ENCODE measurements at regions not wholly inside any gene's neighbourhood (a gene's known extent, or its start where the extent isn't known, plus 50 kb on each side); places are given as distances from the start of the nearest gene placed in this dataset.

GRCh38 chr6:138654715-138655634 lies 118.6 kb upstream of the CCDC28A start:
- ChIA-PET SMC1A (ENCODE audit: uncharacterized antibody, unreplicated experiment) (interaction anchor here (0.6 to 4.7 kb wide), 16 partner anchors 10 to 654 kb away, joined by 3 to 46 read pairs (median 4); no protein-coding TSS in a partner anchor), POLR2A (interaction anchor here (0.7 to 4.4 kb wide), 7 partner anchors 9 to 62 kb away, joined by 3 to 31 read pairs (median 3); no protein-coding TSS in a partner anchor), CTCF (interaction anchor here (0.7 to 5.0 kb wide), 9 partner anchors 10 to 66 kb away, joined by 3 to 23 read pairs (median 5); no protein-coding TSS in a partner anchor), RAD21 (ENCODE audit: unreplicated experiment) (interaction anchor here (0.8 to 2.5 kb wide), 11 partner anchors 10 to 118 kb away, joined by 3 to 23 read pairs (median 4); partner anchors contain the start of gene CCDC28A)
- no peaks in the 10 kb centered on the region for H3K79me2 ChIP-seq (ENCODE audit: control insufficient read depth, insufficient read depth, low read length)
- peak overlapping the region; percentile 61 for H3K4me2 ChIP-seq (ENCODE audit: control insufficient read depth, insufficient read depth)
- H3K4me1 ChIP-seq (ENCODE audit: control insufficient read depth, insufficient read depth, low read length), result peaks cover 9% of the 10 kb centered on the region
- H3K36me3 ChIP-seq (ENCODE audit: control insufficient read depth in 2 of 2, insufficient read depth in 2 of 2, low read length in 1 of 2), result peaks cover 0 to 3% of the 10 kb centered on the region in 2 experiments; a peak in 2 of 4 replicates
- ATAC-seq, result peak; percentile 98
- no peak overlapping the region for H3K9ac ChIP-seq (ENCODE audit: control insufficient read depth, insufficient read depth, low read length)
- peak; percentile 50 for DNase-seq (ENCODE audit: low read depth, low spot score)
- H3K4me3 ChIP-seq, result no peak overlapping the region
- peak; percentile 91 for FAIRE-seq
- no peaks in the 10 kb centered on the region for H4K20me1 ChIP-seq (ENCODE audit: control insufficient read depth, insufficient read depth)
- no peak overlapping the region for H3K27ac ChIP-seq (ENCODE audit: control insufficient read depth, insufficient read depth)
- 26% methylated on average over 6 of the region's 6 CpGs for WGBS (ENCODE audit: insufficient coverage, insufficient replicate concordance, low lambda C conversion rate, missing lambda C conversion rate)
- no peak overlapping the region for H2AFZ ChIP-seq (ENCODE audit: control insufficient read depth, low read depth, low read length)
- no peaks in the 10 kb centered on the region for H3K9me3 ChIP-seq (replicated peaks; ENCODE audit: control insufficient read depth, insufficient read depth, low read length)
- H3K27me3 ChIP-seq (replicated peaks in 1 of 2; ENCODE audit: control insufficient read depth in 2 of 2, insufficient read depth in 2 of 2, low read length in 1 of 2), result no peaks in the 10 kb centered on the region
- intact Hi-C loops (cut with micrococcal nuclease; ENCODE audit: unreplicated experiment) (loop anchor here (1.0 kb wide), 1 partner anchor 62 kb away; no protein-coding TSS in a partner anchor), in situ Hi-C loops (cut with MboI) (no loop called here)
- no TSS peak for BruUV-seq (replicated peaks)
- TF ChIP-seq TCF3 (IDR thresholded peaks at IDR 0.05; ENCODE audit: borderline replicate concordance, insufficient read depth, low read depth, low read length) (no peak), IRF5 (IDR thresholded peaks at IDR 0.05; ENCODE audit: borderline replicate concordance) (no peak), FOXM1 (IDR thresholded peaks at IDR 0.05; ENCODE audit: low read depth, low read length) (0 out of 2 replicates have a peak, but pooled peaks have one; percentile 47), DPF2 (IDR thresholded peaks at IDR 0.05) (peak; percentile 98), RFX5 (IDR thresholded peaks at IDR 0.05; ENCODE audit: low read depth, low read length) (no peak), ZBTB4 (CRISPR knock-in tag; IDR thresholded peaks at IDR 0.05) (no peak), CREB1 (IDR thresholded peaks at IDR 0.05; ENCODE audit: low read depth) (0 out of 2 replicates have a peak, but pooled peaks have one; percentile 36), ESRRA (IDR thresholded peaks at IDR 0.05; ENCODE audit: low read length) (no peak), JUND (IDR thresholded peaks at IDR 0.05; ENCODE audit: low read depth, low read length) (peak; percentile 89), BRCA1 (IDR thresholded peaks at IDR 0.05; ENCODE audit: low read depth, low read length) (no peak), BHLHE40 (IDR thresholded peaks at IDR 0.05; ENCODE audit: borderline replicate concordance in 1 of 2, low read depth in 2 of 2, low read length in 1 of 2) (peak; percentile 74 to 87), MYC (IDR thresholded peaks at IDR 0.05; ENCODE audit: insufficient read depth, insufficient read length, insufficient replicate concordance, low read length, severe bottlenecking) (no peak), CEBPZ (IDR thresholded peaks at IDR 0.05; ENCODE audit: low read depth, low read length) (no peak), PML (IDR thresholded peaks at IDR 0.05; ENCODE audit: low read length) (no peak)

Data from GM12878 (cell line).